K562 (cell line): ENCODE measurements at regions not wholly inside any gene's neighbourhood (a gene's known extent, or its start where the extent isn't known, plus 50 kb on each side); places are given as distances from the start of the nearest gene placed in this dataset.
A peak's percentile ranks its signal among the peaks of the same experiment; 100 is the strongest.

Source experiments
- ATF4 ChIP-seq: fragments of 450-650 bp; formaldehyde crosslinking; IDR thresholded peaks from 2 replicates; pipeline ENCODE4 v1.4.0; 2022; ENCODE audit warnings: mild to moderate bottlenecking, moderate library complexity
- CHD1 ChIP-seq: fragments of 200-600 bp; sonication (generic); IDR thresholded peaks from one replicate; pipeline ENCODE4 v1.6.1; 2012; ENCODE audit warnings: mild to moderate bottlenecking, moderate library complexity, low read length, inconsistent platforms
- EP300 ChIP-seq: IDR thresholded peaks from 2 replicates; pipeline ENCODE4 v1.6.1; 2012; ENCODE audit warnings: low read length, improper control_type of control experiment
- FOS ChIP-seq: IDR thresholded peaks from 3 replicates; pipeline ENCODE4 v1.6.1; 2011; ENCODE audit not compliant: insufficient read length; ENCODE audit errors: extremely low read depth
- GABPA ChIP-seq: fragments of 200-800 bp; sonication (Bioruptor generic); conservative IDR thresholded peaks from 2 replicates; pipeline ENCODE4 v1.6.1; 2016; ENCODE audit warnings: low read depth, missing genetic modification characterization, missing compliant biosample characterization
- HDAC8 ChIP-seq: fragments of 450-650 bp; IDR thresholded peaks from 2 replicates; pipeline ENCODE4 v1.6.1; 2016; ENCODE audit warnings: mild to moderate bottlenecking, missing genetic modification characterization, moderate library complexity, missing compliant biosample characterization
- KLF6 ChIP-seq: fragments of 250-450 bp; sonication (Bioruptor Pico); IDR thresholded peaks from 2 replicates; pipeline ENCODE4 v1.4.0; 2020; ENCODE audit warnings: mild to moderate bottlenecking, moderate library complexity, borderline replicate concordance
- L3MBTL2 ChIP-seq: fragments of 450-650 bp; IDR thresholded peaks from 2 replicates; pipeline ENCODE4 v1.6.1; 2016; ENCODE audit warnings: mild to moderate bottlenecking, moderate library complexity
- MED1 ChIP-seq: sonication (generic); formaldehyde crosslinking; IDR thresholded peaks from 2 replicates; pipeline ENCODE4 v1.8.1; 2023; ENCODE audit warnings: missing genetic modification reagents, borderline replicate concordance
- NFRKB ChIP-seq: fragments of 450-650 bp; IDR thresholded peaks from 2 replicates; pipeline ENCODE4 v1.6.1; 2016; ENCODE audit warnings: low read depth
- NR0B1 ChIP-seq: fragments of 450-650 bp; IDR thresholded peaks from one replicate; pipeline ENCODE4 v1.6.1; 2018; ENCODE audit warnings: mild to moderate bottlenecking, moderate library complexity; ENCODE audit not compliant: partially characterized antibody
- POU5F1 ChIP-seq: fragments of 150-350 bp; IDR thresholded peaks from 2 replicates; pipeline ENCODE4 v1.6.1; 2014; ENCODE audit warnings: borderline replicate concordance, low read length, low read depth, mild to moderate bottlenecking; ENCODE audit not compliant: partially characterized antibody
- SMARCE1 ChIP-seq: fragments of 450-650 bp; IDR thresholded peaks from 2 replicates; pipeline ENCODE4 v1.7.1; 2016; ENCODE audit warnings: mild to moderate bottlenecking
- SREBF1 ChIP-seq: fragments of 150-350 bp; IDR thresholded peaks from 2 replicates; pipeline ENCODE4 v1.6.1; 2014; ENCODE audit warnings: antibody characterized with exemption, low read depth, low read length, borderline replicate concordance
- SRSF1 ChIP-seq: fragments of 200-400 bp; formaldehyde crosslinking; IDR thresholded peaks from 2 replicates; pipeline ENCODE4 v1.6.1; 2017; ENCODE audit warnings: mild to moderate bottlenecking, low read depth, low read length, moderate library complexity
- XRCC3 ChIP-seq: fragments of 450-650 bp; IDR thresholded peaks from 2 replicates; pipeline ENCODE4 v1.6.1; 2017; ENCODE audit warnings: mild to moderate bottlenecking, moderate library complexity
- ZMIZ1 ChIP-seq, 2 experiments: fragments of 150-350 bp in 1 of 2; IDR thresholded peaks; 2 replicates each; pipeline ENCODE4 v1.6.1; 2012 to 2016; ENCODE audit warnings: low read depth in 2 of 2, low read length in 2 of 2, mild to moderate bottlenecking in 1 of 2, moderate library complexity in 1 of 2
- ZNF197 ChIP-seq: fragments of 200-800 bp; sonication (Bioruptor generic); IDR thresholded peaks from 2 replicates; pipeline ENCODE4 v1.6.1; 2016; ENCODE audit warnings: low read depth, missing genetic modification characterization, missing compliant biosample characterization
- TF ChIP-seq, protein P1 (sequence below), 2 experiments: IDR thresholded peaks in 1 of 2; conservative IDR thresholded peaks in 1 of 2; 2 replicates each; pipeline ENCODE4 v1.6.1; 2016; ENCODE audit warnings: low read depth in 2 of 2, mild to moderate bottlenecking in 1 of 2, missing compliant biosample characterization in 1 of 2, missing genetic modification characterization in 1 of 2, moderate library complexity in 1 of 2

- TF ChIP-seq NR0B1 (no peak), HDAC8 (peak; percentile 61; the same call in 1 of the 2 replicates), ATF4 (CRISPR knock-in tag) (0 out of 2 replicates have a peak, but pooled peaks have one; percentile 37), XRCC3 (no peak), SREBF1 (no peak), POU5F1 (no peak), EP300 (peak; percentile 24; the same call in 1 of the 2 replicates), L3MBTL2 (peak; percentile 98), CHD1 (no peak), MED1 (CRISPR knock-in tag) (no peak), NFRKB (peak; percentile 74), GABPA (peak; percentile 94), SMARCE1 (no peak), KLF6 (CRISPR knock-in tag) (peak; percentile 40; the same call in 1 of the 2 replicates), SRSF1 (no peak), ZMIZ1 (IDR thresholded peaks at IDR 0.05; ENCODE audit: low read depth in 2 of 2, low read length in 2 of 2) (0 out of 4 replicates have a peak, but pooled peaks of 1 of the 2 experiments have one; percentile 5), FOS (peak; percentile 53), ZNF197 (CRISPR knock-in tag) (no peak)
- TF ChIP-seq, protein P1, sequence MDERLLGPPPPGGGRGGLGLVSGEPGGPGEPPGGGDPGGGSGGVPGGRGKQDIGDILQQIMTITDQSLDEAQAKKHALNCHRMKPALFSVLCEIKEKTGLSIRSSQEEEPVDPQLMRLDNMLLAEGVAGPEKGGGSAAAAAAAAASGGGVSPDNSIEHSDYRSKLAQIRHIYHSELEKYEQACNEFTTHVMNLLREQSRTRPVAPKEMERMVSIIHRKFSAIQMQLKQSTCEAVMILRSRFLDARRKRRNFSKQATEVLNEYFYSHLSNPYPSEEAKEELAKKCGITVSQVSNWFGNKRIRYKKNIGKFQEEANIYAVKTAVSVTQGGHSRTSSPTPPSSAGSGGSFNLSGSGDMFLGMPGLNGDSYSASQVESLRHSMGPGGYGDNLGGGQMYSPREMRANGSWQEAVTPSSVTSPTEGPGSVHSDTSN (CRISPR knock-in tag; IDR thresholded peaks at IDR 0.05; ENCODE audit: low read depth): no peak
- TF ChIP-seq, protein P1 (tag; conservative IDR thresholded peaks at IDR 0.05; ENCODE audit: low read depth): 0 out of 2 replicates have a peak, but pooled peaks have one; percentile 15
Measured at GRCh38 chr2:61764035-61764800, 89.6 kb downstream of the FAM161A start (continued).
